ENCODE measurements at regions not wholly inside any gene's neighbourhood (a gene's known extent, or its start where the extent isn't known, plus 50 kb on each side); places are given as distances from the start of the nearest gene placed in this dataset.
"Not testable (repeated sequence)": the region's sequence is repeated elsewhere in the genome, so short reads cannot be mapped to it uniquely, and the experiment has no call there.

DNA sequence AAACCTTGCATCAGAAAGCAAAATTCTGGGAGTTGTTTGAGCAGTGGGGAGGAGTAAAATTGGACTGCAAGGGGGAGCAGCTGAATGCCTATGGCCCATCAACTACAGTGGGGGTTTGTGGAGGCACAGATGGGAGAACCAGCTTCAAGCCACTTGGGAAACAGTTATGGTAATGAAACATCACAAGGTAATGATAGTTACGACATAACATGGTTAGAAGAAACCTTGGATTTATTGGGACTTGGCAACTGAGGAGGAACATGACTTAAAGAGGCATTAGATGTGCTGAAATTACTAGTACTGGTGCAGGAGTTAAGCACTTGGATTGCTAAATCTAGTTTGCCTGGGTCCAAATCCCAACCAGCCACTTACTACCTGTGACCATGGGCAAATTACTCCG, 868.4 kb downstream of the KCNMA1 start:
- 96% methylated on average over 2 of the region's 2 CpGs for WGBS (ENCODE audit: low lambda C conversion rate, missing lambda C conversion rate)
- no peaks in the 10 kb centered on the region for H4K20me1 ChIP-seq (ENCODE audit: insufficient read depth, poor library complexity, severe bottlenecking)

DNA sequence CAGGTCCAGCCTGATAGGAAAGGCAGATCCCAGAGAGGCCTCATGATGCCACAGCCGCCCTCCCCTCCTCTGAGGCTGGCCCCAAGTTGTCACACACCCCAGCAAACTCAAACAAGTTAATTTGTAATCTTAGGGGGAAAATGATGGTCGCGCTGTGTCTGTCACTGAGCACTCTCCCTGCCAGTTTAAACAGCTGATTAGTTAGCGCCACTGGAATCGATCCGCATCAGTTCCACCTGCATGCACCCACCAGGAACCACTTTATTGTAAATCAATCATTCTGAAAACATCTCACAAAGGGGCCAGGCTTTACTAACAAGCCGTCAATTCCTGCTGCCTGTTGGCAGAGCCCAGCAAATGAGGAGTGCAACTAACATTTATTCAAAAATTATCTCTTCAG, 870.9 kb downstream of the KCNMA1 start:
- Histone ChIP-seq H4K20me1 (ENCODE audit: insufficient read depth, poor library complexity, severe bottlenecking) (no peaks in the 10 kb centered on the region), H3K4me3 (no peak overlapping the region), H3K27me3 (no peaks in the 10 kb centered on the region), H3K9me3 (ENCODE audit: low read depth) (no peaks in the 10 kb centered on the region), H3K9me2 (replicated peaks; ENCODE audit: insufficient read depth) (no peaks in the 10 kb centered on the region), H3K27ac (no peak overlapping the region), H2AFZ (no peak overlapping the region), H3K36me3 (replicated peaks; ENCODE audit: insufficient read depth, low read depth) (no peaks in the 10 kb centered on the region), H3K4me1 (ENCODE audit: insufficient read depth) (no peaks in the 10 kb centered on the region), H3K79me2 (no peaks in the 10 kb centered on the region), H3K4me2 (no peak overlapping the region)
- TF ChIP-seq EZH2phosphoT487 (IDR thresholded peaks at IDR 0.05; ENCODE audit: low read depth, severe bottlenecking, unreplicated experiment) (no peak), EZH2 (IDR thresholded peaks at IDR 0.05; ENCODE audit: borderline replicate concordance) (no peak)
- TF ChIP-seq, protein P1, sequence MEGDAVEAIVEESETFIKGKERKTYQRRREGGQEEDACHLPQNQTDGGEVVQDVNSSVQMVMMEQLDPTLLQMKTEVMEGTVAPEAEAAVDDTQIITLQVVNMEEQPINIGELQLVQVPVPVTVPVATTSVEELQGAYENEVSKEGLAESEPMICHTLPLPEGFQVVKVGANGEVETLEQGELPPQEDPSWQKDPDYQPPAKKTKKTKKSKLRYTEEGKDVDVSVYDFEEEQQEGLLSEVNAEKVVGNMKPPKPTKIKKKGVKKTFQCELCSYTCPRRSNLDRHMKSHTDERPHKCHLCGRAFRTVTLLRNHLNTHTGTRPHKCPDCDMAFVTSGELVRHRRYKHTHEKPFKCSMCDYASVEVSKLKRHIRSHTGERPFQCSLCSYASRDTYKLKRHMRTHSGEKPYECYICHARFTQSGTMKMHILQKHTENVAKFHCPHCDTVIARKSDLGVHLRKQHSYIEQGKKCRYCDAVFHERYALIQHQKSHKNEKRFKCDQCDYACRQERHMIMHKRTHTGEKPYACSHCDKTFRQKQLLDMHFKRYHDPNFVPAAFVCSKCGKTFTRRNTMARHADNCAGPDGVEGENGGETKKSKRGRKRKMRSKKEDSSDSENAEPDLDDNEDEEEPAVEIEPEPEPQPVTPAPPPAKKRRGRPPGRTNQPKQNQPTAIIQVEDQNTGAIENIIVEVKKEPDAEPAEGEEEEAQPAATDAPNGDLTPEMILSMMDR (IDR thresholded peaks at IDR 0.05; ENCODE audit: poor library complexity) = no peak
- DNase-seq (ENCODE audit: low spot score) = no peak
- WGBS (ENCODE audit: low lambda C conversion rate, missing lambda C conversion rate) = 92% methylated on average over 7 of the region's 7 CpGs

More for the DNA sequence above, 868.4 kb downstream of the KCNMA1 start:
- H3K4me1 ChIP-seq (ENCODE audit: insufficient read depth) = no peaks in the 10 kb centered on the region
- no peak overlapping the region for H2AFZ ChIP-seq
- no peak for DNase-seq (ENCODE audit: low spot score)
- H3K9me3 ChIP-seq (ENCODE audit: low read depth) = no peaks in the 10 kb centered on the region
- H3K4me2 ChIP-seq = no peak overlapping the region
- no peak overlapping the region for H3K4me3 ChIP-seq
- H3K9me2 ChIP-seq (replicated peaks; ENCODE audit: insufficient read depth) = no peaks in the 10 kb centered on the region
- TF ChIP-seq EZH2 (IDR thresholded peaks at IDR 0.05; ENCODE audit: borderline replicate concordance) (no peak), EZH2phosphoT487 (IDR thresholded peaks at IDR 0.05; ENCODE audit: low read depth, severe bottlenecking, unreplicated experiment) (no peak)
- TF ChIP-seq, protein P1 (IDR thresholded peaks at IDR 0.05; ENCODE audit: poor library complexity) = no peak
- H3K36me3 ChIP-seq (replicated peaks; ENCODE audit: insufficient read depth, low read depth) = no peaks in the 10 kb centered on the region
- H3K27ac ChIP-seq = no peak overlapping the region
- H3K27me3 ChIP-seq = no peaks in the 10 kb centered on the region
- H3K79me2 ChIP-seq = no peaks in the 10 kb centered on the region

DNA sequence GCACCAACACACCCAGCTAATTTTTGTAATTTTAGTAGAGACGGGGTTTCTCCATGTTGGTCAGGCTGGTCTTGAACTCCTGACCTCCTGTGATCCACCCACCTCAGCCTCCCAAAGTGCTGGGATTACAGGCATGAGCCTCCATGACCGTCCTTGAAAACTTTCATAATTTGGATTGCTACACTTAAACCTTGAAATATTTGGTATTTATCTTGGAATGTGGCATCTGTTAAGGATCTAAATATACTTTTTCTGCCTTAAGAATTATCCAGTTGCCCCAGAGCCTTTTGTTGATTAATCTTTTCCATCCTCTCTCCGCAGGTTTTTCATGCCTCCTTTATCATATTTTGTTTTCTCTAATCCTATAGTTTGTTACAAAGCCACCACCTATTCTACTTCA, 872.7 kb downstream of the KCNMA1 start:
- not testable (repeated sequence) for H3K4me2 ChIP-seq; H3K79me2 ChIP-seq; H3K27ac ChIP-seq; H3K4me1 ChIP-seq (ENCODE audit: insufficient read depth); H3K4me3 ChIP-seq; H3K36me3 ChIP-seq (replicated peaks; ENCODE audit: insufficient read depth, low read depth); H3K27me3 ChIP-seq; H3K9me3 ChIP-seq (ENCODE audit: low read depth); H2AFZ ChIP-seq; H4K20me1 ChIP-seq (ENCODE audit: insufficient read depth, poor library complexity, severe bottlenecking); H3K9me2 ChIP-seq (replicated peaks; ENCODE audit: insufficient read depth); DNase-seq (ENCODE audit: low spot score)
- 77% methylated on average over 3 of the region's 3 CpGs for WGBS (ENCODE audit: low lambda C conversion rate, missing lambda C conversion rate)

DNA sequence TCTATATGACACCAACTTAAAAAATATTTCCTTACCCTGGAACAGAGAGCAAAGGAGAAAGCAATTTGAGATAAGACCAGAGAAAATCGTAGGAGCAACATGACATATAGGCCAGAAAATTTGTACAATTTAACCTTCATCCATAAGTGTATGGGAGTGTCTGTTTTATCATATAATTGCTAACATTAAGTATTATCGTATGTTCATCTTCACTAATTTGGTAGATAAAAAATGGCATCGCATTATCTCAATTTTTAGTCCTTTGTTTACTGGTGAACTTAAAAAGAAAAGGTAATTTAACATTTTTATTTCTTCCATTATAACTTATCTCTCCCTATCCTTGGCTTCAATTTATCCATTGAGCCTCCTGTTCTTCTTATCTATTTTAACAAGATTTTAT, 873.4 kb downstream of the KCNMA1 start:
- H3K9me2 ChIP-seq (replicated peaks; ENCODE audit: insufficient read depth) = no peaks in the 10 kb centered on the region
- no peaks in the 10 kb centered on the region for H3K79me2 ChIP-seq
- H3K4me2 ChIP-seq = no peak overlapping the region
- H2AFZ ChIP-seq = no peak overlapping the region
- no peak overlapping the region for H3K27ac ChIP-seq
- H3K4me3 ChIP-seq = no peak overlapping the region
- no peaks in the 10 kb centered on the region for H3K36me3 ChIP-seq (replicated peaks; ENCODE audit: insufficient read depth, low read depth)
- H3K9me3 ChIP-seq (ENCODE audit: low read depth) = no peaks in the 10 kb centered on the region
- H3K27me3 ChIP-seq = no peaks in the 10 kb centered on the region
- WGBS (ENCODE audit: low lambda C conversion rate, missing lambda C conversion rate) = 79% methylated on average over 3 of the region's 3 CpGs
- no peak for DNase-seq (ENCODE audit: low spot score)
- TF ChIP-seq EZH2 (IDR thresholded peaks at IDR 0.05; ENCODE audit: borderline replicate concordance) (no peak), EZH2phosphoT487 (IDR thresholded peaks at IDR 0.05; ENCODE audit: low read depth, severe bottlenecking, unreplicated experiment) (no peak)
- TF ChIP-seq, protein P1 (IDR thresholded peaks at IDR 0.05; ENCODE audit: poor library complexity) = no peak
- no peaks in the 10 kb centered on the region for H4K20me1 ChIP-seq (ENCODE audit: insufficient read depth, poor library complexity, severe bottlenecking)
- H3K4me1 ChIP-seq (ENCODE audit: insufficient read depth) = no peaks in the 10 kb centered on the region
